ENCODE measurements at regions not wholly inside any gene's neighbourhood (a gene's known extent, or its start where the extent isn't known, plus 50 kb on each side); places are given as distances from the start of the nearest gene placed in this dataset.

DNA sequence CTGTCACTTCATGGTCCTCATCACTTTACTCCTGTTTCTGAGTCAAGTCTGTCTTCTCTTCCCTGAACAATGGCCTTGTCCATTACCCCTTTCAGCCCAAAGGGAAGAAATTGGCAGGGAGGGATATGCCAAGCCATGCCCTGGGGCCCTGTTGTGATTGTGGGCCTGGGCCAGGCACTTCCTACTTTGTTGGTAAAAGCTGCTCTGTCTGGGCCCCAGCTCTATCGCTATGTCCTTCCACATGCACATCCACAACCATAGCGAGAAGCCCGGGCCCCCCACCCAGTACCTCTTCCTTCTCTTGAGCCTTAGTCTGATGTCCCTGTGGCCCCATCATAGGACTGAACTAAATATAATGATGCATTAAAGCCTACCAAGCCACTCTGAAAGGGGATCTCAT is 126.7 kb upstream of the RCN1 start:
- no peaks in the 10 kb centered on the region for H3F3A ChIP-seq (ENCODE audit: insufficient read depth, low read length, poor library complexity, severe bottlenecking)
- no peak overlapping the region for H3K9ac ChIP-seq (ENCODE audit: low read length)
- no peaks in the 10 kb centered on the region for H3K9me3 ChIP-seq (ENCODE audit: low read length)

GRCh38 chr11:31960126-31960525 is 130.7 kb upstream of the RCN1 start:
- no peaks in the 10 kb centered on the region for H3K9me3 ChIP-seq (ENCODE audit: low read length)
- no peak overlapping the region for H3K9ac ChIP-seq (ENCODE audit: low read length)
- H3F3A ChIP-seq (ENCODE audit: insufficient read depth, low read length, poor library complexity, severe bottlenecking), result no peaks in the 10 kb centered on the region
- no peaks in the 10 kb centered on the region for H3K27me3 ChIP-seq (ENCODE audit: insufficient read depth, low read depth, low read length)
- H3K4me2 ChIP-seq (ENCODE audit: low read length), result no peak overlapping the region
- H3K36me3 ChIP-seq (ENCODE audit: insufficient read depth, low read length), result no peaks in the 10 kb centered on the region
- no peaks in the 10 kb centered on the region for H4K20me1 ChIP-seq (ENCODE audit: insufficient read depth)
- no peaks in the 10 kb centered on the region for H3K79me2 ChIP-seq (replicated peaks; ENCODE audit: insufficient read depth, low read length)
- H3K27ac ChIP-seq (ENCODE audit: low read length), result no peak overlapping the region
- TF ChIP-seq SMC3 (conservative IDR thresholded peaks at IDR 0.05; ENCODE audit: poor library complexity), result no peak
- TF ChIP-seq EP300 (conservative IDR thresholded peaks at IDR 0.05; ENCODE audit: poor library complexity, severe bottlenecking), result no peak
- TF ChIP-seq RAD21 (conservative IDR thresholded peaks at IDR 0.05), result no peak
- TF ChIP-seq, protein P1, sequence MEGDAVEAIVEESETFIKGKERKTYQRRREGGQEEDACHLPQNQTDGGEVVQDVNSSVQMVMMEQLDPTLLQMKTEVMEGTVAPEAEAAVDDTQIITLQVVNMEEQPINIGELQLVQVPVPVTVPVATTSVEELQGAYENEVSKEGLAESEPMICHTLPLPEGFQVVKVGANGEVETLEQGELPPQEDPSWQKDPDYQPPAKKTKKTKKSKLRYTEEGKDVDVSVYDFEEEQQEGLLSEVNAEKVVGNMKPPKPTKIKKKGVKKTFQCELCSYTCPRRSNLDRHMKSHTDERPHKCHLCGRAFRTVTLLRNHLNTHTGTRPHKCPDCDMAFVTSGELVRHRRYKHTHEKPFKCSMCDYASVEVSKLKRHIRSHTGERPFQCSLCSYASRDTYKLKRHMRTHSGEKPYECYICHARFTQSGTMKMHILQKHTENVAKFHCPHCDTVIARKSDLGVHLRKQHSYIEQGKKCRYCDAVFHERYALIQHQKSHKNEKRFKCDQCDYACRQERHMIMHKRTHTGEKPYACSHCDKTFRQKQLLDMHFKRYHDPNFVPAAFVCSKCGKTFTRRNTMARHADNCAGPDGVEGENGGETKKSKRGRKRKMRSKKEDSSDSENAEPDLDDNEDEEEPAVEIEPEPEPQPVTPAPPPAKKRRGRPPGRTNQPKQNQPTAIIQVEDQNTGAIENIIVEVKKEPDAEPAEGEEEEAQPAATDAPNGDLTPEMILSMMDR (IDR thresholded peaks at IDR 0.05; ENCODE audit: poor library complexity, severe bottlenecking), result no peak
- no peak for TF ChIP-seq EZH2 (IDR thresholded peaks at IDR 0.05; ENCODE audit: borderline replicate concordance, insufficient read depth, low read length, poor library complexity, severe bottlenecking)
- TF ChIP-seq POLR2AphosphoS5 (IDR thresholded peaks at IDR 0.05), result no peak
- TF ChIP-seq TAF1 (IDR thresholded peaks at IDR 0.05; ENCODE audit: low read depth), result no peak
- no peak for TF ChIP-seq REST (IDR thresholded peaks at IDR 0.05; ENCODE audit: borderline replicate concordance)
- TF ChIP-seq MXI1 (conservative IDR thresholded peaks at IDR 0.05; ENCODE audit: poor library complexity, severe bottlenecking), result no peak
- H3K4me3 ChIP-seq (ENCODE audit: low read length), result no peak overlapping the region
- no peak overlapping the region for H2AFZ ChIP-seq (ENCODE audit: low read depth, low read length)
- no peaks in the 10 kb centered on the region for H3K9me2 ChIP-seq (ENCODE audit: insufficient read depth, low read length)

More for the DNA sequence above, 126.7 kb upstream of the RCN1 start:
- no peak overlapping the region for H3K4me3 ChIP-seq (ENCODE audit: low read length)
- H3K9me2 ChIP-seq (ENCODE audit: insufficient read depth, low read length), result no peaks in the 10 kb centered on the region
- H3K27me3 ChIP-seq (ENCODE audit: insufficient read depth, low read depth, low read length), result no peaks in the 10 kb centered on the region
- H3K27ac ChIP-seq (ENCODE audit: low read length), result no peak overlapping the region
- H3K4me2 ChIP-seq (ENCODE audit: low read length), result no peak overlapping the region
- H2AFZ ChIP-seq (ENCODE audit: low read depth, low read length), result no peak overlapping the region
- no peaks in the 10 kb centered on the region for H3K36me3 ChIP-seq (ENCODE audit: insufficient read depth, low read length)
- H3K79me2 ChIP-seq (replicated peaks; ENCODE audit: insufficient read depth, low read length), result no peaks in the 10 kb centered on the region
- TF ChIP-seq RAD21 (conservative IDR thresholded peaks at IDR 0.05) (no peak), SMC3 (conservative IDR thresholded peaks at IDR 0.05; ENCODE audit: poor library complexity) (no peak), REST (IDR thresholded peaks at IDR 0.05; ENCODE audit: borderline replicate concordance) (no peak), MXI1 (conservative IDR thresholded peaks at IDR 0.05; ENCODE audit: poor library complexity, severe bottlenecking) (no peak), TAF1 (IDR thresholded peaks at IDR 0.05; ENCODE audit: low read depth) (no peak), EZH2 (IDR thresholded peaks at IDR 0.05; ENCODE audit: borderline replicate concordance, insufficient read depth, low read length, poor library complexity, severe bottlenecking) (no peak), EP300 (conservative IDR thresholded peaks at IDR 0.05; ENCODE audit: poor library complexity, severe bottlenecking) (no peak), POLR2AphosphoS5 (IDR thresholded peaks at IDR 0.05) (no peak)
- TF ChIP-seq, protein P1 (IDR thresholded peaks at IDR 0.05; ENCODE audit: poor library complexity, severe bottlenecking), result no peak
- no peaks in the 10 kb centered on the region for H4K20me1 ChIP-seq (ENCODE audit: insufficient read depth)

Measured in neural cell (in vitro differentiated cells).